GM18502 (cell line): ENCODE measurements at regions not wholly inside any gene's neighbourhood (a gene's known extent, or its start where the extent isn't known, plus 50 kb on each side); places are given as distances from the start of the nearest gene placed in this dataset.

Source experiments
- ATAC-seq: cut with Tn5 transposase; IDR thresholded peaks from one replicate; pipeline ENCODE4 v1.9.1; 2021; ENCODE audit warnings: mild to moderate bottlenecking; ENCODE audit not compliant: unreplicated experiment, poor library complexity

- ATAC-seq: no peak
Measured at GRCh38 chr6:147751232-147751631, 242.7 kb downstream of the SAMD5 start.

GRCh38 chr6:147752689-147753403 is 244.4 kb downstream of the SAMD5 start:
- ATAC-seq: no peak

GRCh38 chr6:147755999-147756398 is 247.5 kb downstream of the SAMD5 start:
- no peak for ATAC-seq

GRCh38 chr6:147756891-147757290 is 248.4 kb downstream of the SAMD5 start:
- ATAC-seq: no peak

- no peak for ATAC-seq
Measured at GRCh38 chr6:147757291-147757690, 248.8 kb downstream of the SAMD5 start.

GRCh38 chr6:147758303-147758702 is 249.8 kb downstream of the SAMD5 start:
- no peak for ATAC-seq

- ATAC-seq: no peak
Measured at GRCh38 chr6:147759093-147759492, 250.6 kb downstream of the SAMD5 start.

- ATAC-seq: no peak
Measured at GRCh38 chr6:147759536-147759935, 251.0 kb downstream of the SAMD5 start.

- no peak for ATAC-seq
Measured at GRCh38 chr6:147765541-147765940, 257.1 kb downstream of the SAMD5 start.

GRCh38 chr6:147768969-147769368 is 260.5 kb downstream of the SAMD5 start:
- no peak for ATAC-seq

- no peak for ATAC-seq
Measured at GRCh38 chr6:147769496-147770087, 261.1 kb downstream of the SAMD5 start.

GRCh38 chr6:147770221-147770620 is 261.7 kb downstream of the SAMD5 start:
- ATAC-seq: no peak

GRCh38 chr6:147772724-147773123 is 264.2 kb downstream of the SAMD5 start:
- ATAC-seq: no peak

GRCh38 chr6:147774856-147775255 is 266.4 kb downstream of the SAMD5 start:
- ATAC-seq: no peak

GRCh38 chr6:147776631-147777213 is 268.2 kb downstream of the SAMD5 start:
- no peak for ATAC-seq

GRCh38 chr6:147779624-147780023 is 271.1 kb downstream of the SAMD5 start:
- ATAC-seq: no peak

- ATAC-seq: no peak
Measured at GRCh38 chr6:147782302-147782701, 273.8 kb downstream of the SAMD5 start.

GRCh38 chr6:147784371-147784770 is 275.9 kb downstream of the SAMD5 start:
- ATAC-seq: no peak

GRCh38 chr6:147787417-147787816 is 278.9 kb downstream of the SAMD5 start:
- ATAC-seq: no peak

- no peak for ATAC-seq
Measured at GRCh38 chr6:147789430-147789947, 281.0 kb downstream of the SAMD5 start.

GRCh38 chr6:147793871-147794643 is 285.6 kb downstream of the SAMD5 start:
- ATAC-seq: no peak
